ENCODE measurements at regions not wholly inside any gene's neighbourhood (a gene's known extent, or its start where the extent isn't known, plus 50 kb on each side); places are given as distances from the start of the nearest gene placed in this dataset.

DNA sequence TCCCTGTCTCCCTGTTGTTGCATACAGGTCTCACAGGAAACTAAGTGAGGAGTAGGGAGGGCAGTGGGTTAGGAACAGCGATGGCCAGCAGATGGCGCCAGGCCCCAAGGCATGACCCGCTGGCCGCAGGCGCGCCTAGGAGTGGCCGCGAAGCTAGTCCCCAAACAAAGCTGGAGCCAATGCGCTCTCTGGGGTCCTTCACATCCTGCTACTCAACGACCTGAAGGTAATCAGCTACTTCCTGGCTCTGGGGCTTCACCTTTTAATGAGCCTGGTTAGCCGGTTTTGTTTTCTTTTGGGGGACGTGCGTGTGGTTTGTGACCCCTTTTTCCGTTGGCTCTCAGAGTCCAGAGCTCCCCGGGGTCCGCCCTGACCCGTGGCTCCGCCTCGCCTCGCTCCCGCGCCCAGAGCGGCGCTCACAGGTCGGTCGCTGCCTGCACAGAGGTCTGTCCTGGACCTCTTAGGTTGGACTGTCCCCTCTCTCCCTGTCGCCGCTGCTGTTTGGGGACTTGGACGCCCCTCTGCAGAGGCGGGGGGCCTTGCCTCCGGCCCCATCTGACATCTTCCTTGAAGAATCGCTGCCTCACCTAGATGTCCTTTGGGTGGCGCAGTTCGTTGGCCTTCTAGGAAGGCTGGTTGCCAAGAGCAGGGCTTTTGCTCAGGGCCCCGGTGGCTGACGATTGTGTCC lies 62.2 kb upstream of the GTF3A start:
- TF ChIP-seq POLR2A (IDR thresholded peaks at IDR 0.05; ENCODE audit: low read depth, low read length): no peak
- TF ChIP-seq POLR2AphosphoS5 (IDR thresholded peaks at IDR 0.05; ENCODE audit: low read depth, low read length): no peak
